ENCODE measurements at regions not wholly inside any gene's neighbourhood (a gene's known extent, or its start where the extent isn't known, plus 50 kb on each side); places are given as distances from the start of the nearest gene placed in this dataset.
"Not testable (repeated sequence)": the region's sequence is repeated elsewhere in the genome, so short reads cannot be mapped to it uniquely, and the experiment has no call there.

DNA sequence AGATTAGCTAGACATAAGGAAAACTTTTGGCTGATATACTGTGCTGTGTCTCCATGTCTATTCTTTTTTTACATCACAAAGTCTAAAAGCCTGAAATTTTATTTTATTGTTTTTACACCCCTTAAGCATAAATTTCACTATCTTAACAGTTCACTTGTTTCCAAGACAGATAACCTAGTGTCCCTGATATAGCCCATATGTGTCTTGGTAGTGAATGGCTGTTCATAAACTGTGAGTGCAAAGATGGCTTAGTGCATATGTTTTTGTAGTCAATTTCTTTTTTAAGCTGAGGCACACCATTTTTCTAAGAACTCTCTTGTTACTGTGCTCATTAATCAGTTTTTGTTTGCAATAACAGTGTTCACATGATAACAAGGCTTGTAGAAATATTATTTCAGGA is 381.1 kb downstream of the OXSM start:
- DNase-seq: no peak

DNA sequence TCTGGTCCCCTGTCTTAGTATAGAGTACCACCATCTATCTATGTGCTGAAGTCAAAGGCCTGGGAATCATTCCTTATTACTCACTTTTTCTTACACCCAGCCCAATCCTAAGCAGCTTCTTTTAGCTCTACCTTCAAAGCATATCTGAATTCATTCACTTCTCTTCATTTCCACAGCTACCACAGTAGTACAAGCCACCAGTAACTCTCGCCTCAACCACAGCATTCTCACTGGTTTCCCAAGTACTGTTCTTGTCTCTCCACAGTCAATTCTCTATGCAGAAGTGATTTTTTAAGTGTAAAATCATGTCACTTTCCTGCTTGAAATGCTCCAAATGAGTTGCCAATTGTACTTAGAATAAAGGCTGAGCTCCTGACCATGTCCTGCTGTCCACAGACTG is 401.7 kb downstream of the OXSM start:
- DNase-seq: no peak

DNA sequence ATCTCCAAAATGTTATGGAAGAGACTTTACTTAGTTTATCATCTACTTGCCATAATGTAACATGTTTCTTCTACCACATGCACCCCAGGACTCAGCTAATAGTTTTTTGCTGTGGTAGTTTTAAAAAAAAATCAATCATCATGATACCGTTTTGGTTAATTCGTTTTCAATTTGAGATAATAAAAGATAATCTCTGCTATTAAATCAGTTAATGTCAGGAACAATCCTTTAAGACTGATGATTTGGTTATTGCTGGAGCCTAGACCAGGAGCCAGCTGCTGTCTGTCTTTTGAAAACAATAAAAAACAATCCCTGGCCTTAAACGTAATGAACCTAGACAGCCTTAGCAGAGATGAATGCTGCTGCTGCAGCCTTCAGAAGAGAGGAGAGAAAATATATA is 403.7 kb downstream of the OXSM start:
- no peak for DNase-seq

DNA sequence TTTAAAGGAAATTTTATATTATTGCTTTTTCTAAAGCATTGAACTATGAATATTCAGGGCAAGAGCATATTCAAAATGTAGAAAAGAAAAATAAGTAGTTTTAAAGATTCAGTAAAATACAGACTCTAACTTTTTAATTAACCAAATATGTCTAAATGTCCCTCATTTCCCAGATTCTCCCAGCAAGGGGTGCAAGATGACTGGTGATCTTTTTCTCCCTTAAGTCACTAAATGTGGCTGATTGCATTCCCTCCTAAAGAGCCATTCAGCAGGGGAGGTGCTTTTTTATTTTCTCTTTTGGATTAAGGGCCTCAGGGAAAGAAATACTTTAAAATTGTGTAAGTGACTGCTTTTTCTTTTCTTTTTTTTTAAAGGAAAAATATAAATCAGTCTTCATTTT is 406.9 kb downstream of the OXSM start:
- DNase-seq: no peak

DNA sequence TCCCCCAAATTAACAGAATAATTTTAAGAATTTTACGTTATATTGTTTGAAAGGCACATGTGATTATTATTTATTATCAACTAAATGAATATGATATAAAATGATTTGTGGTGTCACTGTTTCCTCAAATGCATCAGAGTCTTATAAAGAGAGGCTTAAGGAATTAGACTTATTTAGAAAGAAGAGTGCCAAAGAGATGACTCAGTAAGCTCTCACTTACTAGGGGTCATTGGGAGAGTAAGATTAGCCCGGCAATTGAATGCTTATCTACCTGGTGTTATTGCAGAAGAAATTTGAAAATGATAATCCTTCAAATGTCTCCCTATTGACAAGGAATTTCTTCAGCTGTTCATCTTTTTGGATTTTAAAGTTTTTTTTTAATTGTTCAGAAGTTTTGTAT is 408.7 kb downstream of the OXSM start:
- no peak for DNase-seq

DNA sequence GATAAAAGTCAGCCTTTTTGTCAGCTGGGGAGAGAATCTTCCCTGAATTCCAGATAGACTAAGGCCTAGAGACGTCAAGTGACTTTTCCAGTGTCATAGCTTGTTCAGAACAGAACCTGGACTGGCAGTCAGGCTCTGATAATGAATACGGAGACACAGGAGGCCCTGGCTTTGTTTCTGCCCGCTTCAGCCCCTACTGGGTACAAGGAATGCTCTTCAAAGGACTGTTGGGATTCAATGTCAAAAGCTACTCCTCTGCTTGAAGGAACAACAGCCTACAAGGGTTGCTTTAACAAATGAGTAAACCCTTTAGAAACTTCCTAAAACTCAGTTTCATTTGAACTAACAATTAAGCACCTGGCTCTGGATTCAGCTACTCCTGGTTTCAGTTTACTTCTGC is 412.3 kb downstream of the OXSM start:
- DNase-seq: no peak

DNA sequence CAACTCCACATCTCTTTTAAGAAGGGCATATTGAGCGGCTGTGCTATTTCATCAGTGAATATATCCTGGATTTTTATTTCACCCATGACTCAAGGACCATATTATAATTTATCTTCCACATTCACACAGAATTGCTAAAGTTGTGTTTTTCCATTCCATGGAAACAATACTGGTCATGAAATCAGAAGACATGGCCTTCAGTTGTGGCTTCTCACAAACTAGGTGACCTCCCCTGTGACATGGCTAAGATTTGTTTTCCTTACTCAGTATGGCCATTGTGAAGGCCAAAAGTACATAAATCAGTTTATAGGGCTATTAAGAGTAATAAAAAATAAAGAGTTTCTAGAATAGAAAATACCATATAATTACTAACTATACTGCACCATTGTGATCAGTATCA is 415.6 kb downstream of the OXSM start:
- no peak for DNase-seq

DNA sequence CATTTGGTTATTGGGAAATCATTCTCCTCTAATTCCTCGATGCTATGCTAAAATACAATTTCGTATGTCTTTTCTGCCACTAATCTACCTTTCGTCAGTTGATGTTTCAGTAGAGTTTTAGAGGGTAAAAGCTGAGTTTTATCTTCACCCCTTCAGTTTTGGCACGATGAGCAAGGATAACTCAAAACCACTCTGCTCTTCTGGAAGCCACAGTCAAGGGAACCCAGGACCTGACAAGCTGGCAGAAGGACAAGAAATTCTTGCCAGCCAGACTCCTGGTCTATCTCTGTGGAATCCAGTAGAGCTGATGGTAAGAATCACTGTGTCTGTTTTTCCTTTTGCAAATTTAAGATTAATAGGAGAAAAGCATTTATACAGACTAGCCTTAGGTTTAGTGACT is 414.4 kb upstream of the LRRC3B start:
- DNase-seq: no peak

DNA sequence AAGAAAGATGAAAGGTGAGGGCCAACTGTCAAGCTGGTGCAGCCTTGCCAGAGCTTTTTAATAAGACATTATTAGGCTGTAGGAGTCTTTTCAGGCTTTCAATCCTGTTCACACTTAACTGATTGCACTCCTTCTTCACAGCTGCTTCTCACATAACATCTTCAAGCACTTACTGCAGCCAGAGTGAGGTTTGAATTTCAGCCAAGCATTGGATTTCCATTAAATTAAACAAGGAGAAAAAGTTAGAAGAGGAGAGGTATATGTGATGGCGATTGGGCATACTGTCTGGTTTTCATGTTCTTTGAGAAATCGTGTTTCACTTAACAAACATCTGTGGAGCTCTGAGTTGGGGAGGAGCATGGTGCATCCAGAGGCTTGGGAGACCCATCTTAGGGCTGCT is 392.8 kb upstream of the LRRC3B start:
- no peak for DNase-seq

DNA sequence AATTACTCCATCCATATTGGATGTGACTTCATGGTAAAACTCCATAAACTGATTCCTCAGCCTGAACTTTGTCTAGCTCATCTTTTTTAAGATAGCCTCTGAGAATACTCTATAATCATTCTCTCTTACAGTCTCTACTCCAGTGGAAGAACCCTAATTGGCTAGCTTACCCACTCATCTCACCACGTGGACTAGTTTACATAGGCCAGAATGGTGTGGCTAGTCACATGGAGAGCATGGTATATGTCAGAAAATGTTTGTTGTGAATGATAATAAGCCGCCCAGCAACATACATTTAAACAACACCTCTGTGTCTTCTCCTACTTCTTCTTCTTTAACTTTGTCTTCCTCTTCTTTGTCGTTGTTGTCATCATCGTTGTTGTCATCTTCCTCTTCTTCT is 389.2 kb upstream of the LRRC3B start:
- no peak for DNase-seq

DNA sequence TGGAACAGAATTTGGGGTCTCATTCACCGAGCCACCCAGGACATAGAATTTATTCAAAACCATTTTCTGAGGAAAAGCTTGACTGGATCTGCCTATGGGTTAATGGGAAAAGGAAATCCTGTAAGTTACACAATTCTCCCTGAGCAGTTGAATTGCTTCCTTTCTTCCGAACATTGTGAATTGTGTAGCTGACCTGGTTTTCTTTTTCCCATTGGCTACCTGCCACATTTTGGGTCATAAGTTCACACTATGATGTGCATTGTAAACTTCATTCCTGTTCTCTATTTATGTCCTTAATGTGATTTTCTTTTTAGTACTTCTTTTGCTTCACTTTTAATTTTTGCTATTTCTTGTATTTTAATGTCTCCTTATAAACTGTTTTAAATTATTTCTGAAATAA is 386.0 kb upstream of the LRRC3B start:
- no peak for DNase-seq

DNA sequence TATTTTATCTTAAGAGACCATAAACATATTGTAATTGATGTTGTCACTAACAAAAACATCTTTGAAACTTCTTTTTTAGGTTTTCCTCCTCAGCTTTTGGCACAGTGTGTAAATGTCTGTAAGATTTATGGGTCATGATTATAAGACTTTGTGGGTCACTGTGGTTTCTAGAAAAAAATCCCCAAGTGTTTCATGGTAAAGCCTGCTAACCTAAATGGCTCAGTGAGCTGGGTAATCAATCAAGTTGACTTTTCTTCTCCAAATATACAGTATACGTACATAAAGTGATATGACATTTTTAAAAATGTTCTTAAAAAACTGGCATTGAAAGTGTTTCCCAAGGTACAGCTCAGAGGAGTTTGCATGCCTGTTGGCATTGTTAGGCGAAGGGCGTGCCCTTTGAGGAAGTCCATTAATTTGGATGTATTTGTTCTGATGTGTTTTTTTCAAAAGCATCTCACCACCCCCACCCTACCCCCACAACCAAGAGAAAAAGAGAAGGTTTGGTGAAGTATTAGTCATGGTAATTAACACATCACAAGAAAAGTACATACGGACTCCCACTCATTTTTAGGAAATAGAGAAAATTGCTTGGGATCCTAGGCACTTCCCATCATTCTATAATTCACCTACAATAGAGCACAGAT is 385.4 kb upstream of the LRRC3B start:
- DNase-seq: peak; percentile 19

DNA sequence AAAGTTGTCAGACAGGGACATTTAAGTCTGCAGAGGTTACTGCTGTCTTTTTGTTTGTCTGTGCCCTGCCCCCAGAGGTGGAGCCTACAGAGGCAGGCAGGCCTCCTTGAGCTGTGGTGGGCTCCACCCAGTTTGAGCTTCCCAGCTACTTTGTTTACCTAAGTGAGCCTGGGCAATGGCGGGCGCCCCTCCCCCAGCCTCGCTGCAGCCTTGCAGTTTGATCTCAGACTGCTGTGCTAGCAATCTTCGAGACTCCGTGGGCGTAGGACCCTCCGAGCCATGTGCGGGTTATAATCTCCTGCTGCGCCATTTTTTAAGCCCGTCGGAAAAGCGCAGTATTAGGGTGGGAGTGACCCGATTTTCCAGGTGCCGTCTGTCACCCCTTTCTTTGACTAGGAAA is 378.0 kb upstream of the LRRC3B start:
- not testable (repeated sequence) for DNase-seq

DNA sequence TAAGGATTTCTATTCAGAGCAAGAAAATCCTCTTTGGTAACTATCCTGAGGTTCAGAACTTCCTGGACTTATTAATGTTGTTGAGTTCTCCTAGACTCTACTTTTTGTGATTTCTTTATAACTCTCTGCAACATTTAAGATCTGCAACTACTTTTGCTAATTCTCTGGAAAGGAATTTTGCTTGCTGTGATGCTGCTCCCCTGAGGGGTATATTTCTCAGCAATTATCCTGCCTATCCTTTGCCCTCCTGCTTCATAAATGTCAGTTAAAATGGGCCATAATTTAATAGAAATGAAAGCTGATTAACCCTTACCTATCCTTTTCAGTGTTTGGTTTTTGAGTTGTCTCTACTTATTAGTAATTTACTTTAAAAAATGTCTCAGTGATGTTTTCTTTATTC is 377.3 kb upstream of the LRRC3B start:
- DNase-seq: no peak

DNA sequence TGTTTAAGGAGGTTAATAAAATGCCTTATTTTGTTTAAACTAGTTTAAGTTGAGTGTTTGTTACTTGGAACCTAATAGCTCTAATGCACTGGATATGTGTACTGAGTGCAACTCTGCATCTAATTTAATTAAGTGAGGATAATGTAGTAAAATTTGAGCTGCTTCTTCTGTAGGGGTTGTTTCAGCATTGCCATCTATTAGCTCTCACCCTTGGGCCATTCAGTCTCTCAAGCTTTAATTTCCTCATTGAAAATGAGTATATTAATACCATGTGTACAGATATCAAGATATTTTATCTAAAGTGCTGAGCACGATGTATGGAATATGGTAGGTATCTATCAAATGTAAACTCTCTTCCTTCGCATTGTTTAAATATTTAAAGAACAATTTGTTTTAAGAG is 375.7 kb upstream of the LRRC3B start:
- no peak for DNase-seq

DNA sequence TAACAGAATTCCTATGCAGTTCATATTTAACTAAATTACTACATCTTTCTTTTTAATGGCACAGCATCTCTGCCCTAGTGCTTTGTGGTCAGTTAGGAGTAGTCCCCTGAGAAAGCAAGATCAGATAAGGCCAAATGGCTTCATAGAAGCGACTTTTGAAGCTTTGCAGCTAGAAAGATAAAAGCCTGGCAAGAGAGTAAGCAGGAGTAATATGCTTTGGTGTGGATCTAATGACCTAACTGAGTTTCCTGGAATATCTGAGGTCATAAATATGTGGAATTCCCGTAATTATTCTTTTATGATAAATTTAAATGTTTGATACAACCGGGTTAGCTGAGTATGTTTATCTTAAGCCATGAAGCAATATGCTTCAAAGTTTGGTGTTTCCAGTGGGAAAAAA is 374.9 kb upstream of the LRRC3B start:
- DNase-seq: no peak

DNA sequence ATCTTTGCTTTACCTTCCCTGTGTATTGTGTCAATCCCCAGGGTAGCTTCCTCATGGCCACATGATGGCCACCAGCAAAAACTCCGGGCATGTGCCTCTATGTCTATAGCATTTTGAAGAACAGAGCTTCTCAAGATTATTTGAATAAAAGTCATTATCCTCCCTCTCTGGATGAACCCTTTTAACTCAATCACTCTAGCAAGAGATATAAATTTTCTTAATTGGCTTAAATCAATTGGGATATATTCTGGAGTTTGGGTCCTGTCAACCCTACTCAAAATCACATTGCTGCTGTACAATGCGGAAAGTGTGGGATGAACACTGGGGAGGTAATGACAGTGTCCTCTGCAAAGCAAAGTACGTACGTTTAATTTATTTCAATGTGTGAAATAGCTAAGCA is 370.6 kb upstream of the LRRC3B start:
- no peak for DNase-seq

DNA sequence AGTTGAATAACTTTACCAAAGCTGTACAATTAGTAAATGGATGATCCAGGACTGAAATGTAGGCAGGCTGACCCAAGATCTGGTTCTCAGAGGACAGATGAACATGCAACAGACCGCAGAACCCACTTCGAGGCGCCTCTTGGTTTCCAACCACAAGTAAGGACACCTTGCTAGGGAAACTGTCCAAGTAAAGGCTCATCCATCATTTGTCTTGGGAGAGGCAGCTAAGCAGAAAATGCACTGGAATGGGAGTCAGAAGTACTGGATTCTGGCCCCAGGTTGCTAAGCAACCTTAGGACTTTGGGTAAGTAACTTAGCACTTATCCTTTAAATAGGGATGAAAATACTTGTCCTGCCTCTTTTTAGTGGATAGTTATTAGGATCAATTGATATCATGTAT is 366.3 kb upstream of the LRRC3B start:
- DNase-seq: no peak

DNA sequence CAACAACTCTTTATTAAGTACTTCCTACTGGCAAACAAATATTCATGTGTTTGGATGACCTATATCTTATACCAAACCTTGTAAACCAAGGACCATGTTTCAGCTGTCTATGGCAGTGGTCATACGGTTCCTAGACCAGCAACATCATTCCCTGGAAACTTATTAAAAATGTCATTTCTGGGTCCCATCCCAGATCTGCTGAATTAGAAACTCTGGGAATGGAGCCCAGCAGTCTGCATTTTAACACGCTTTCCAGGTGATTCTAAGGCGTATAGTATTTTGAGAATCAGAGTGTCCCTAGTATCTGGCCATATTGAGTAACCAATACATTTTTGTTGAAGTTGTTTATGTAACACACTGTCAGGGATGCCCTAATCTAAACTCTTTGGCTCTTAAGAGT is 363.4 kb upstream of the LRRC3B start:
- no peak for DNase-seq

DNA sequence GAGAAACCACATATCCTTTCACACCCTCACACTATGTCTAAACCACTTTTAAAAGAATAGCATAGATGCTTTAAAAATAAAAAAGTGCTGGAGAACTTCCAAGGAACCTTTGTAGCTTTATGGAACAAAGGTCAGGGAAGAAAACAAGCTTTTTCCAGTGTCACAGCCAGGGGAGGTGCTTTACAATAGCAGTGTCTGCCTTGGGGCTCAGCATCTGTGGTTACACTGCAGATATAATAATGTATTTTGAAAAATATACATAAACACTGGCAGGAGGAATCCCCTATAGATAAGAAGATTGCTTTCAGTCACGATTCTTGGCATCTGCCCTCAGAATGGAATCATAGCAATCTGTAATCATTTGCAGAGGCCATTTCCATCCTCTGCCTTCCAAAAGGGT is 362.4 kb upstream of the LRRC3B start:
- no peak for DNase-seq

DNA sequence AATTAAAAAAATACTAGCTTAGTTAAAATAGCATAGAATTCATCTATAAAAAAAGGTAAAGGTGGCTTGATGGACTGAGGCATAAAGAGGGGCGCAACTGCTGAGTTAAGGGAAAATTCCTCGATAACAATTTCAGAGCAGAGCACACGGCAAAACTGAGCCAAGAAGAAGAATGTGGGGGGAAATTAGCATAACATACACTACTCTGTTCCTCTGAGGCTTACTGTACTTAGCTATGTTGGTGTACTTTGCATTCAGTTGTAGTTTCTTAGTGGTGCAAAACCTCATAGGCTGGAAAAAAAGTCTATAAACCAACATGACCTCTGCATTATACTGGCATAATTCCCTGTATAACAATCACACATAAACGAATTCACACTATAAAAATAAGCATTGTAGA is 357.9 kb upstream of the LRRC3B start:
- DNase-seq: no peak

DNA sequence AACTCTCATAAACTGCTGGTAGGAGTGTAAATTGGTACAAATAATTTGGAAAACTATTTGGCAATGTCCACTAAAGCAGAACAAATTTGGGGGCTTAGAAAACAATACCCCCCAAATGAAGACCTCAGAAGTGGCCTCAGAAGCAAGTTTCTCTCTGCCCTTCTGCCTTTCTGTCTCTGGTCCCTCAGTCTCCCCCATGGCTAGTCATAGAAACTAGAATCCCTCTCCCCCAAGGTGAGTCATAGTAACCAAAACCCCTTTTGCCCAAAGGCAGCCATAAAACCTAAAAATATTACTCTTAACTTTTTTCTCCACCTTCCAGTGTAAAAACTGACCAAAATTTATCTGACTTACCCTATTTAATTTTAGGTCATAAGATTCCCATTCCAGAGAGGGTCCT is 350.7 kb upstream of the LRRC3B start:
- no peak for DNase-seq

DNA sequence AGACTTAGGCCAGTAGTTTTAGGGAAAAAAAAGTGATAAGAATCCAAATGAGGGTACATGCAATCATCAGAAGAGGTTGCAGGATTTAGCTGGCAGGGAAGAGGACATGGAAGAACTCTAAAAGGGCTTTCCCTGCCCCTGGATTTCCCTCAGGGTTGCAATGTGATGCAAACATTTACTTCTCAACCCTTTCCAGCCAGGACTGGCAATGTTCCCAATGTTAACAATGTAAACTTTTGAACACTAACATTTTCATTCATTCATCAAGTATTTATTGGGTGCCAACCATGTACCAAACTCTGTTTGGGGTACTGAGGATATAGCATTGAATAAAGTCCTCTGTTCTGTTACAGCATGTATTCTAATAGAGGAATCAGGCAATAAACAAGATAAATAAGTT is 349.4 kb upstream of the LRRC3B start:
- DNase-seq: no peak

DNA sequence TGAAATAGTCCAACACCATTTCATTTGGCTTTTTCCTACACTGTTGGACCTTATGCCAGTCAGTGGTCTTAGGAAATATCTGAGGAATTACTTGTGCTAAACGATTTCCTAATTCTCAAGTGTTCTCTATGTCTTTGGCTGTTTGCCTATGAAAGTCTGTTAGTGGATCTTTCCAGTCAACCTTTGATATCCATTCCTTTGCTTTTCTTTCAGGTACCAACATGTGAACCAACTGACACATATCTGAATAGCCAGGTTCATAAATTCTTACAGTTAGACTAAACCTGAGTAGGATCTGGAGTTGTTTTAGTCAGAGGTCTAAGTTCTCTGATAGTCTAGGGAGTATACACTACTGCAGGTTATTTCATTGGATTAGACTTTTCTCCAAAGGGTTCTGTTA is 343.5 kb upstream of the LRRC3B start:
- no peak for DNase-seq

DNA sequence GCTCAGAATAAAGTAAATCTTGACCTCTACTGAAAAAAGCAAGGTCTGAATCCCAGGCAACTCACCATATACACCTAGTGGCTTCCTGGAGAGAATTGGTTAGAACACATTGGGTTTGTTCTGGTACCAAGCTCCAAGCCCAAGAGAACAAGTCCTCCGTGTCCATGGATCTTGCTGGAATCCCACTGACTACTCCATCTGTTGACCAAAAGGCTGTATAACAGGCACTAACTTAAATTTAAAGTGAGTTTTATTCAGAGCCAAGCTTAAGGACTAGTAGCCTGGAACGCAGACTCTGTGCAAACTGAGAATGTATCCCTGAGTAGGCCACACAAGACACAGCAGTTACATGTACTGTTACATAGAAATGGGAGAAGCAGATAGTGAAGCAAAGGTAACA is 342.1 kb upstream of the LRRC3B start:
- no peak for DNase-seq
